ENCODE measurements at regions not wholly inside any gene's neighbourhood (a gene's known extent, or its start where the extent isn't known, plus 50 kb on each side); places are given as distances from the start of the nearest gene placed in this dataset.

DNA sequence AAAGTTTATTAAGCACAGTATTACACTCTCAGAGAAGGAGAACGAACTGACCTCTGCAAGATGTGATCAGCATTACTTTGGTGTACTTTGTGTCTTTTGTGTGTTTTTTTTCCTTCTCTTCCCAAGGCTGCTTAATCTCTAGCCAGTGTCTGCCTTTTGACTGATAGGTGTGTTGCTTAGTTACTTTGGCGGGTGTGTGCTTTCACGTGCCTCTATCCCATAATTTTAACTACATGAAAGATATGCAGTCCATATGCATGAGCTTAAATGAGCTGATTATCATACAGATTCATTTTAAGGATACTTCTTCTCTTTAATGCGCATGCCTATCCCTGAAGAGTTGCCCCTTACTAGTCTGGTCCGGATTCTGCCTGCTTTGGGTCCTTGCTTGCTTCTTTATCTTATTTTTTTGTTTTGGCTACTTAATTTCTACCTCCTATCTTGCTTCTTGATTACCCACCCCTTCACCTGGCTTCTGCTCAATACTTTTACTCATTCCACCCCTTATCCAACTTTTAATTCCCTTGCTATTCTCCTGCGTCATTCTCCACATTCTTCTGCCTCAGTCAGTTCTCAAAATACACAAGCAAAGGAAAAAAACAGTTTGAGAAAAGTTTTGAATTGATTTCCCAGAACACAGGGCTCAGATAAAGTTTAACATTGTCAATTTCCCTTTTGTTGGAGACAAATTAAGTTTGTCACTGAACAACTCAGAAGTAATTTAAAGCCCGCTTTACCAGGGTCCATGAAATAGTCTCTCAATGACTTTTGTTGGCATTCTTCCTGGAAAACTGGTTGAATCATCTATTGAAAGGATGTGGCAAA, 182.0 kb downstream of the TENT5D start:
- TF ChIP-seq, protein P1, sequence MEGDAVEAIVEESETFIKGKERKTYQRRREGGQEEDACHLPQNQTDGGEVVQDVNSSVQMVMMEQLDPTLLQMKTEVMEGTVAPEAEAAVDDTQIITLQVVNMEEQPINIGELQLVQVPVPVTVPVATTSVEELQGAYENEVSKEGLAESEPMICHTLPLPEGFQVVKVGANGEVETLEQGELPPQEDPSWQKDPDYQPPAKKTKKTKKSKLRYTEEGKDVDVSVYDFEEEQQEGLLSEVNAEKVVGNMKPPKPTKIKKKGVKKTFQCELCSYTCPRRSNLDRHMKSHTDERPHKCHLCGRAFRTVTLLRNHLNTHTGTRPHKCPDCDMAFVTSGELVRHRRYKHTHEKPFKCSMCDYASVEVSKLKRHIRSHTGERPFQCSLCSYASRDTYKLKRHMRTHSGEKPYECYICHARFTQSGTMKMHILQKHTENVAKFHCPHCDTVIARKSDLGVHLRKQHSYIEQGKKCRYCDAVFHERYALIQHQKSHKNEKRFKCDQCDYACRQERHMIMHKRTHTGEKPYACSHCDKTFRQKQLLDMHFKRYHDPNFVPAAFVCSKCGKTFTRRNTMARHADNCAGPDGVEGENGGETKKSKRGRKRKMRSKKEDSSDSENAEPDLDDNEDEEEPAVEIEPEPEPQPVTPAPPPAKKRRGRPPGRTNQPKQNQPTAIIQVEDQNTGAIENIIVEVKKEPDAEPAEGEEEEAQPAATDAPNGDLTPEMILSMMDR (IDR thresholded peaks at IDR 0.05): no peak
- no peak for TF ChIP-seq EP300 (IDR thresholded peaks at IDR 0.05)

Measured in sigmoid colon (tissue), 4 donors.